WTC11 (cell line): ENCODE measurements at regions not wholly inside any gene's neighbourhood (a gene's known extent, or its start where the extent isn't known, plus 50 kb on each side); places are given as distances from the start of the nearest gene placed in this dataset.

Source experiments
- AFF4 ChIP-seq: sonication (generic); formaldehyde crosslinking; IDR thresholded peaks from 2 replicates; pipeline ENCODE4 v1.8.1; 2023; ENCODE audit warnings: mild to moderate bottlenecking, missing genetic modification reagents, borderline replicate concordance
- CBFB ChIP-seq: sonication (generic); formaldehyde crosslinking; IDR thresholded peaks from 2 replicates; pipeline ENCODE4 v1.8.1; 2022; ENCODE audit warnings: mild to moderate bottlenecking, low read depth, missing genetic modification reagents
- CTCF ChIP-seq: fragments of 200-600 bp; IDR thresholded peaks from 2 replicates; pipeline ENCODE4 v1.8.0; 2022; ENCODE audit warnings: antibody characterized with exemption
- E2F4 ChIP-seq: sonication (generic); formaldehyde crosslinking; IDR thresholded peaks from 2 replicates; pipeline ENCODE4 v1.8.1; 2022; ENCODE audit warnings: low read depth, mild to moderate bottlenecking, moderate library complexity, missing genetic modification reagents, borderline replicate concordance
- E2F5 ChIP-seq: sonication (generic); formaldehyde crosslinking; IDR thresholded peaks from 2 replicates; pipeline ENCODE4 v1.8.1; 2022; ENCODE audit warnings: mild to moderate bottlenecking, moderate library complexity, missing genetic modification reagents
- FOXK1 ChIP-seq: sonication (generic); formaldehyde crosslinking; IDR thresholded peaks from 2 replicates; pipeline ENCODE4 v1.8.0; 2022; ENCODE audit warnings: mild to moderate bottlenecking, moderate library complexity, missing genetic modification reagents
- IRF1 ChIP-seq: sonication (generic); formaldehyde crosslinking; IDR thresholded peaks from 2 replicates; pipeline ENCODE4 v1.8.0; 2023; ENCODE audit warnings: missing genetic modification reagents
- JAZF1 ChIP-seq: fragments of 250-450 bp; sonication (Bioruptor Pico); IDR thresholded peaks from 2 replicates; pipeline ENCODE4 v1.9.0; 2021; ENCODE audit warnings: moderate library complexity, mild to moderate bottlenecking, inconsistent platforms
- JUN ChIP-seq: sonication (generic); formaldehyde crosslinking; IDR thresholded peaks from 2 replicates; pipeline ENCODE4 v1.8.0; 2023; ENCODE audit warnings: mild to moderate bottlenecking, missing genetic modification reagents
- KAT7 ChIP-seq: sonication (generic); formaldehyde crosslinking; IDR thresholded peaks from 2 replicates; pipeline ENCODE4 v1.8.1; 2023; ENCODE audit warnings: missing genetic modification reagents, mild to moderate bottlenecking, borderline replicate concordance
- RELA ChIP-seq: sonication (generic); formaldehyde crosslinking; IDR thresholded peaks from 2 replicates; pipeline ENCODE4 v1.8.1; 2022; ENCODE audit warnings: missing genetic modification reagents, mild to moderate bottlenecking, borderline replicate concordance
- USF2 ChIP-seq: sonication (generic); formaldehyde crosslinking; IDR thresholded peaks from 2 replicates; pipeline ENCODE4 v1.8.1; 2023; ENCODE audit warnings: mild to moderate bottlenecking, missing genetic modification reagents, moderate library complexity
- ZMAT4 ChIP-seq: fragments of 250-450 bp; sonication (Bioruptor Pico); IDR thresholded peaks from 2 replicates; pipeline ENCODE4 v1.9.0; 2021; ENCODE audit warnings: mild to moderate bottlenecking
- ZNF263 ChIP-seq: sonication (generic); formaldehyde crosslinking; IDR thresholded peaks from 2 replicates; pipeline ENCODE4 v1.8.1; 2022; ENCODE audit warnings: low read depth, mild to moderate bottlenecking, moderate library complexity, missing genetic modification reagents

GRCh38 chr4:53752124-53752523 is 160.8 kb upstream of the LNX1 start:
- TF ChIP-seq CTCF (no peak), RELA (CRISPR knock-in tag) (no peak), KAT7 (CRISPR knock-in tag) (no peak), AFF4 (no peak), E2F4 (CRISPR knock-in tag) (no peak), ZNF263 (no peak), E2F5 (CRISPR knock-in tag) (no peak), IRF1 (CRISPR knock-in tag) (no peak), CBFB (no peak), ZMAT4 (CRISPR knock-in tag) (no peak), JAZF1 (CRISPR knock-in tag) (no peak), USF2 (no peak), JUN (no peak), FOXK1 (CRISPR knock-in tag) (no peak)
